HCT116 (cell line): ENCODE measurements at regions not wholly inside any gene's neighbourhood (a gene's known extent, or its start where the extent isn't known, plus 50 kb on each side); places are given as distances from the start of the nearest gene placed in this dataset.

Experiments
- ATAC-seq: fragments of 200-7000 bp; cut with Tn5 transposase; 2 replicates; pipeline ENCODE4 v1.9.1; 2020; ENCODE audit warnings: mild to moderate bottlenecking, moderate library complexity
- BruUV-seq: library from RNA; stranded (reverse); fragments of 400-500 nt; replicated peaks from 2 replicates; lab custom pipeline; 2021; lab: Mats Ljungman, UMichigan
- CTCF ChIA-PET: fragments of 300-600 bp; sonication (Branson Sonifier 250); formaldehyde crosslinking; loops from one replicate; lab custom pipeline; 2021; ENCODE audit warnings: antibody characterized with exemption; lab: Charles Lee
- POLR2A ChIA-PET: fragments of 300-600, 350-600 bp; sonication (Branson Sonifier 250); formaldehyde crosslinking; loops from one replicate; lab custom pipeline; 2021; ENCODE audit warnings: antibody characterized with exemption; lab: Charles Lee
- RAD21 ChIA-PET, 2 experiments: fragments of 300-600 bp; sonication (Branson Sonifier 250); formaldehyde crosslinking; loops; one replicate each; lab custom pipeline; 2023; ENCODE audit warnings: low total read pairs in 2 of 2; ENCODE audit not compliant: uncharacterized antibody in 2 of 2, unreplicated experiment in 2 of 2, low non-redundant PET in 1 of 2; lab: Charles Lee
- DNase-seq: peaks from one replicate; pipeline ENCODE4 v3.0.0-alpha.2; 2010; ENCODE audit warnings: low read depth, low spot score
- H2AFZ ChIP-seq: fragments of 200-600 bp; shearing (Covaris generic), sonication (generic); 2 replicates; pipeline ENCODE4 v1.6.1; 2017; ENCODE audit warnings: low read depth, mixed run types, mixed read lengths, antibody characterized with exemption, low read length; ENCODE audit not compliant: poor library complexity, severe bottlenecking
- H3K27ac ChIP-seq: 2 replicates; pipeline ENCODE4 v1.5.1; 2012; ENCODE audit warnings: low read depth, low read length
- H3K27me3 ChIP-seq: fragments of 200-600 bp; sonication (generic); 2 replicates; pipeline ENCODE4 v1.6.1; 2016; ENCODE audit warnings: mixed run types, low read length, mixed read lengths; ENCODE audit not compliant: insufficient read depth
- H3K36me3 ChIP-seq, 2 experiments: fragments of 200-500 bp in 1 of 2; fragments of 200-600 bp in 1 of 2; sonication (Bioruptor generic) in 1 of 2; sonication (generic) in 1 of 2; 2 replicates each; pipeline versions ENCODE4 v1.5.1 to v1.6.1; 2014 to 2016; ENCODE audit warnings: low read length in 2 of 2, inconsistent platforms in 1 of 2, mixed read lengths in 1 of 2, mixed run types in 1 of 2; ENCODE audit not compliant: insufficient read depth in 2 of 2, control insufficient read depth in 1 of 2
- H3K4me1 ChIP-seq, 2 experiments: fragments of 200-600 bp in 1 of 2; sonication (generic) in 1 of 2; 2 replicates each; pipeline versions ENCODE4 v1.5.1 to v1.6.1; 2012 to 2017; ENCODE audit warnings: low read length in 2 of 2, inconsistent platforms in 1 of 2, mild to moderate bottlenecking in 1 of 2, mixed read lengths in 1 of 2, mixed run types in 1 of 2, moderate library complexity in 1 of 2; ENCODE audit not compliant: insufficient read depth in 2 of 2, control insufficient read depth in 1 of 2
- H3K4me2 ChIP-seq: fragments of 200-600 bp; sonication (generic); 2 replicates; pipeline ENCODE4 v1.6.1; 2017; ENCODE audit warnings: mixed run types, low read length, mixed read lengths
- H3K4me3 ChIP-seq, 2 experiments: fragments of 200-600 bp in 1 of 2; sonication (generic) in 1 of 2; replicated peaks in 1 of 2; 2 replicates each; pipeline ENCODE4 v1.5.1; 2011 to 2016; ENCODE audit warnings: low read length in 2 of 2, control low read depth in 1 of 2, low read depth in 1 of 2, mild to moderate bottlenecking in 1 of 2, mixed read lengths in 1 of 2, mixed run types in 1 of 2
- H3K79me2 ChIP-seq: fragments of 200-600 bp; sonication (generic); 2 replicates; pipeline ENCODE4 v1.6.1; 2017; ENCODE audit warnings: mild to moderate bottlenecking, mixed run types, low read length, moderate library complexity, mixed read lengths; ENCODE audit not compliant: insufficient read depth
- H3K9ac ChIP-seq: fragments of 200-600 bp; sonication (generic); 2 replicates; pipeline ENCODE4 v1.6.1; 2016; ENCODE audit warnings: low read length, mixed read lengths
- H3K9me2 ChIP-seq: fragments of 200-600 bp; sonication (generic), shearing (Covaris generic); 2 replicates; pipeline ENCODE4 v1.6.1; 2017; ENCODE audit warnings: mixed run types, mild to moderate bottlenecking, moderate library complexity; ENCODE audit not compliant: insufficient read depth
- H3K9me3 ChIP-seq, 2 experiments: fragments of 200-500 bp in 1 of 2; fragments of 200-600 bp in 1 of 2; sonication (Bioruptor generic) in 1 of 2; sonication (generic) in 1 of 2; 2 replicates each; pipeline ENCODE4 v1.6.1; 2014 to 2017; ENCODE audit warnings: low read length in 2 of 2, mixed read lengths in 2 of 2, inconsistent platforms in 1 of 2, low read depth in 1 of 2, mild to moderate bottlenecking in 1 of 2, mixed run types in 1 of 2, moderate library complexity in 1 of 2; ENCODE audit not compliant: control insufficient read depth in 1 of 2, insufficient read depth in 1 of 2
- H4K20me1 ChIP-seq: fragments of 200-600 bp; sonication (generic), shearing (Covaris generic); 2 replicates; pipeline ENCODE4 v1.6.1; 2017; ENCODE audit warnings: mixed run types, mild to moderate bottlenecking, moderate library complexity; ENCODE audit not compliant: insufficient read depth
- ELF1 ChIP-seq: IDR thresholded peaks from 2 replicates; pipeline ENCODE4 v1.6.1; 2012; ENCODE audit warnings: low read depth, borderline replicate concordance
- FOSL1 ChIP-seq: IDR thresholded peaks from 2 replicates; pipeline ENCODE4 v1.6.1; 2012; ENCODE audit warnings: low read depth
- JUND ChIP-seq: IDR thresholded peaks from 2 replicates; pipeline ENCODE4 v1.6.1; 2012
- POLR2A ChIP-seq: IDR thresholded peaks from 2 replicates; pipeline ENCODE4 v1.7.0; 2011; ENCODE audit warnings: borderline replicate concordance; ENCODE audit not compliant: insufficient read depth, insufficient read length; ENCODE audit errors: extremely low read depth
- YY1 ChIP-seq: IDR thresholded peaks from 2 replicates; pipeline ENCODE4 v1.6.1; 2011; ENCODE audit warnings: low read length, low read depth, moderate library complexity, mild to moderate bottlenecking; ENCODE audit not compliant: insufficient replicate concordance; ENCODE audit errors: extremely low read depth
- ZBTB33 ChIP-seq: IDR thresholded peaks from 2 replicates; pipeline ENCODE4 v1.6.1; 2011; ENCODE audit warnings: mild to moderate bottlenecking, low read length, moderate library complexity; ENCODE audit not compliant: insufficient replicate concordance; ENCODE audit errors: extremely low read depth
- intact Hi-C: fragments of 100-400 bp; cut with micrococcal nuclease; formaldehyde crosslinking; loops from 2 replicates; pipeline ENCODE4 v1.10.0; 2022
- TF ChIP-seq, protein P1 (sequence below), 3 experiments: fragments of 200-600 bp in 1 of 3; sonication (generic) in 1 of 3; IDR thresholded peaks in 2 of 3; conservative IDR thresholded peaks in 1 of 3; 2 replicates each; pipeline ENCODE4 v1.5.1; 2012 to 2017; ENCODE audit warnings: low read depth in 2 of 3, low read length in 2 of 3, antibody characterized with exemption in 1 of 3, borderline replicate concordance in 1 of 3, control low read depth in 1 of 3, mild to moderate bottlenecking in 1 of 3, mixed read lengths in 1 of 3, mixed run types in 1 of 3, moderate library complexity in 1 of 3; ENCODE audit not compliant: insufficient read depth in 1 of 3

- TF ChIP-seq ZBTB33 (no peak), YY1 (no peak), POLR2A (no peak), JUND (no peak), FOSL1 (no peak), ELF1 (no peak)
These were observed 63.4 kb upstream of the PITX1 start (continued) for GRCh38 chr5:135097390-135097789.

DNA sequence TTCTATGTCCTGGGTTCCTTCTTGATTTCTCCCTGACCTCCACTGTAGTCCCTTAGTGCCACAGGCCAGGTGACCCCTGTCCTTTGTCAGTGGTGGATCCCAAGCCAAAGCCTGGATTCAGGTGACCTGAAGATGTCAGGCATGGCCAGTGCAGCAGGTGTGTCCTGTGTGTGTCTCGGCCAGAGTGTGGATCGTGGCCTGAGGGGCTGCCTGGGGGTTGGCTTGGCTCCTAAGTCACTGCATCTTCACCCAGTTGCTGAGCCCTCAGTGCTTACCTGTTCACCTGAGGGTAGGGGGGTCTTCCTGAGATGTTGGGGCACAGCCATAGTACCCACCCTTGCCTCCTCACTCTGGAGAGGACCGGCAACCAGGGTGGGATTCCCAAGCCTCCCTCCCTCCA is 61.8 kb upstream of the PITX1 start:
- Histone ChIP-seq H3K9ac (no peak overlapping the region), H3K4me2 (no peak overlapping the region), H4K20me1 (no peaks in the 10 kb centered on the region), H3K79me2 (no peaks in the 10 kb centered on the region)
- CTCF ChIA-PET: no interaction called here
- TF ChIP-seq ELF1 (no peak), FOSL1 (no peak)
- TF ChIP-seq, protein P1, sequence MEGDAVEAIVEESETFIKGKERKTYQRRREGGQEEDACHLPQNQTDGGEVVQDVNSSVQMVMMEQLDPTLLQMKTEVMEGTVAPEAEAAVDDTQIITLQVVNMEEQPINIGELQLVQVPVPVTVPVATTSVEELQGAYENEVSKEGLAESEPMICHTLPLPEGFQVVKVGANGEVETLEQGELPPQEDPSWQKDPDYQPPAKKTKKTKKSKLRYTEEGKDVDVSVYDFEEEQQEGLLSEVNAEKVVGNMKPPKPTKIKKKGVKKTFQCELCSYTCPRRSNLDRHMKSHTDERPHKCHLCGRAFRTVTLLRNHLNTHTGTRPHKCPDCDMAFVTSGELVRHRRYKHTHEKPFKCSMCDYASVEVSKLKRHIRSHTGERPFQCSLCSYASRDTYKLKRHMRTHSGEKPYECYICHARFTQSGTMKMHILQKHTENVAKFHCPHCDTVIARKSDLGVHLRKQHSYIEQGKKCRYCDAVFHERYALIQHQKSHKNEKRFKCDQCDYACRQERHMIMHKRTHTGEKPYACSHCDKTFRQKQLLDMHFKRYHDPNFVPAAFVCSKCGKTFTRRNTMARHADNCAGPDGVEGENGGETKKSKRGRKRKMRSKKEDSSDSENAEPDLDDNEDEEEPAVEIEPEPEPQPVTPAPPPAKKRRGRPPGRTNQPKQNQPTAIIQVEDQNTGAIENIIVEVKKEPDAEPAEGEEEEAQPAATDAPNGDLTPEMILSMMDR (IDR thresholded peaks at IDR 0.05 in 2 of 3, conservative IDR thresholded peaks at IDR 0.05 in 1 of 3; ENCODE audit: borderline replicate concordance in 1 of 3, insufficient read depth in 1 of 3, low read depth in 2 of 3, low read length in 2 of 3): no peak
- TF ChIP-seq, all 23 proteins: peak for 0
- POLR2A ChIA-PET: no interaction called here
- H3K9me3 ChIP-seq: no peaks in the 10 kb centered on the region
- DNase-seq: no peak
- H3K27me3 ChIP-seq: no peaks in the 10 kb centered on the region
- no peak overlapping the region for H2AFZ ChIP-seq
- intact Hi-C loops: no loop called here
- no peaks in the 10 kb centered on the region for H3K9me2 ChIP-seq
- H3K4me1 ChIP-seq: peaks cover 0 to 9% of the 10 kb centered on the region in 2 experiments; a peak in 1 of 4 replicates
- H3K36me3 ChIP-seq: no peaks in the 10 kb centered on the region
- RAD21 ChIA-PET: no interaction called here
- no peak for ATAC-seq
- H3K4me3 ChIP-seq: no peak overlapping the region
- no TSS peak for BruUV-seq
- H3K27ac ChIP-seq: no peak overlapping the region
